PC-9 (cell line): ENCODE measurements at regions not wholly inside any gene's neighbourhood (a gene's known extent, or its start where the extent isn't known, plus 50 kb on each side); places are given as distances from the start of the nearest gene placed in this dataset.

Experiments used
- EZH2 ChIP-seq: fragments of 200-600 bp; sonication (generic); IDR thresholded peaks from 2 replicates; pipeline ENCODE4 v1.8.0; 2017; ENCODE audit warnings: antibody characterized with exemption, low read depth
- TF ChIP-seq, protein P1 (sequence below): fragments of 200-600 bp; sonication (generic); conservative IDR thresholded peaks from 2 replicates; pipeline ENCODE4 v1.6.1; 2017; ENCODE audit warnings: mixed run types, antibody characterized with exemption, mild to moderate bottlenecking, moderate library complexity

GRCh38 chr18:40882468-40882867, 1072.6 kb upstream of the PIK3C3 start:
- TF ChIP-seq, protein P1, sequence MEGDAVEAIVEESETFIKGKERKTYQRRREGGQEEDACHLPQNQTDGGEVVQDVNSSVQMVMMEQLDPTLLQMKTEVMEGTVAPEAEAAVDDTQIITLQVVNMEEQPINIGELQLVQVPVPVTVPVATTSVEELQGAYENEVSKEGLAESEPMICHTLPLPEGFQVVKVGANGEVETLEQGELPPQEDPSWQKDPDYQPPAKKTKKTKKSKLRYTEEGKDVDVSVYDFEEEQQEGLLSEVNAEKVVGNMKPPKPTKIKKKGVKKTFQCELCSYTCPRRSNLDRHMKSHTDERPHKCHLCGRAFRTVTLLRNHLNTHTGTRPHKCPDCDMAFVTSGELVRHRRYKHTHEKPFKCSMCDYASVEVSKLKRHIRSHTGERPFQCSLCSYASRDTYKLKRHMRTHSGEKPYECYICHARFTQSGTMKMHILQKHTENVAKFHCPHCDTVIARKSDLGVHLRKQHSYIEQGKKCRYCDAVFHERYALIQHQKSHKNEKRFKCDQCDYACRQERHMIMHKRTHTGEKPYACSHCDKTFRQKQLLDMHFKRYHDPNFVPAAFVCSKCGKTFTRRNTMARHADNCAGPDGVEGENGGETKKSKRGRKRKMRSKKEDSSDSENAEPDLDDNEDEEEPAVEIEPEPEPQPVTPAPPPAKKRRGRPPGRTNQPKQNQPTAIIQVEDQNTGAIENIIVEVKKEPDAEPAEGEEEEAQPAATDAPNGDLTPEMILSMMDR, result no peak
- TF ChIP-seq EZH2, result no peak
